ENCODE measurements at regions not wholly inside any gene's neighbourhood (a gene's known extent, or its start where the extent isn't known, plus 50 kb on each side); places are given as distances from the start of the nearest gene placed in this dataset.

GRCh38 chr16:51210087-51210486 is 59.0 kb upstream of the SALL1 start:
- peaks cover 0 to 5% (median 2%) of the 10 kb centered on the region in 7 donors for H3K9me3 Mint-ChIP-seq
- H3K36me3 Mint-ChIP-seq: no peaks in the 10 kb centered on the region
- no peak overlapping the region for H3K4me3 ChIP-seq (ENCODE audit: low read depth, low read length)
- no peaks in the 10 kb centered on the region for H3K4me1 Mint-ChIP-seq
- H3K27ac Mint-ChIP-seq: no peak overlapping the region
- DNase-seq (no peak), ATAC-seq (ENCODE audit: low read depth in 2 of 2) (no peak)
- no peaks in the 10 kb centered on the region for H3K27me3 ChIP-seq (ENCODE audit: control insufficient read depth, insufficient read depth, low read length)
- H3K36me3 ChIP-seq (ENCODE audit: control insufficient read depth, insufficient read depth, low read length): no peaks in the 10 kb centered on the region
- H3K4me3 Mint-ChIP-seq: no peak overlapping the region
- no peaks in the 10 kb centered on the region for H3K4me1 ChIP-seq (ENCODE audit: control insufficient read depth, insufficient read depth, low read length, poor library complexity, severe bottlenecking)
- H3K27ac ChIP-seq (ENCODE audit: insufficient read depth, low read length, poor library complexity, severe bottlenecking): no peak overlapping the region
- H3K27me3 Mint-ChIP-seq: no peaks in the 10 kb centered on the region
- H3K9me3 ChIP-seq (ENCODE audit: control insufficient read depth in 2 of 2, low read length in 2 of 2): no peaks in the 10 kb centered on the region

- no peak overlapping the region for H3K4me3 ChIP-seq (ENCODE audit: low read depth, low read length)
- H3K36me3 ChIP-seq (ENCODE audit: control insufficient read depth, insufficient read depth, low read length): no peaks in the 10 kb centered on the region
- peaks cover 1 to 15% (median 9%) of the 10 kb centered on the region in 7 donors for H3K9me3 Mint-ChIP-seq
- H3K4me1 Mint-ChIP-seq: no peaks in the 10 kb centered on the region
- no peaks in the 10 kb centered on the region for H3K27me3 ChIP-seq (ENCODE audit: control insufficient read depth, insufficient read depth, low read length)
- H3K27me3 Mint-ChIP-seq: no peaks in the 10 kb centered on the region
- ATAC-seq (ENCODE audit: low read depth in 2 of 2) (no peak), DNase-seq (no peak)
- H3K9me3 ChIP-seq (ENCODE audit: control insufficient read depth in 2 of 2, low read length in 2 of 2): peaks cover 0 to 4% of the 10 kb centered on the region in 2 experiments
- H3K27ac Mint-ChIP-seq: no peak overlapping the region
- no peaks in the 10 kb centered on the region for H3K36me3 Mint-ChIP-seq
- no peaks in the 10 kb centered on the region for H3K4me1 ChIP-seq (ENCODE audit: control insufficient read depth, insufficient read depth, low read length, poor library complexity, severe bottlenecking)
- H3K4me3 Mint-ChIP-seq: no peak overlapping the region
- no peak overlapping the region for H3K27ac ChIP-seq (ENCODE audit: insufficient read depth, low read length, poor library complexity, severe bottlenecking)
These were observed 50.5 kb upstream of the SALL1 start for GRCh38 chr16:51201604-51202003.

Measured in CD4-positive, CD25-positive, alpha-beta regulatory T cell (primary cell).